ENCODE measurements at regions not wholly inside any gene's neighbourhood (a gene's known extent, or its start where the extent isn't known, plus 50 kb on each side); places are given as distances from the start of the nearest gene placed in this dataset.

- DNase-seq (ENCODE audit: low read depth): no peak
- H3K4me3 ChIP-seq (ENCODE audit: low read depth, low read length): no peak overlapping the region
- no peak for TF ChIP-seq CTCF (IDR thresholded peaks at IDR 0.05; ENCODE audit: insufficient read depth, low read length)
Observed at GRCh38 chr4:156607478-156607857, 364.1 kb downstream of the PDGFC start.

DNA sequence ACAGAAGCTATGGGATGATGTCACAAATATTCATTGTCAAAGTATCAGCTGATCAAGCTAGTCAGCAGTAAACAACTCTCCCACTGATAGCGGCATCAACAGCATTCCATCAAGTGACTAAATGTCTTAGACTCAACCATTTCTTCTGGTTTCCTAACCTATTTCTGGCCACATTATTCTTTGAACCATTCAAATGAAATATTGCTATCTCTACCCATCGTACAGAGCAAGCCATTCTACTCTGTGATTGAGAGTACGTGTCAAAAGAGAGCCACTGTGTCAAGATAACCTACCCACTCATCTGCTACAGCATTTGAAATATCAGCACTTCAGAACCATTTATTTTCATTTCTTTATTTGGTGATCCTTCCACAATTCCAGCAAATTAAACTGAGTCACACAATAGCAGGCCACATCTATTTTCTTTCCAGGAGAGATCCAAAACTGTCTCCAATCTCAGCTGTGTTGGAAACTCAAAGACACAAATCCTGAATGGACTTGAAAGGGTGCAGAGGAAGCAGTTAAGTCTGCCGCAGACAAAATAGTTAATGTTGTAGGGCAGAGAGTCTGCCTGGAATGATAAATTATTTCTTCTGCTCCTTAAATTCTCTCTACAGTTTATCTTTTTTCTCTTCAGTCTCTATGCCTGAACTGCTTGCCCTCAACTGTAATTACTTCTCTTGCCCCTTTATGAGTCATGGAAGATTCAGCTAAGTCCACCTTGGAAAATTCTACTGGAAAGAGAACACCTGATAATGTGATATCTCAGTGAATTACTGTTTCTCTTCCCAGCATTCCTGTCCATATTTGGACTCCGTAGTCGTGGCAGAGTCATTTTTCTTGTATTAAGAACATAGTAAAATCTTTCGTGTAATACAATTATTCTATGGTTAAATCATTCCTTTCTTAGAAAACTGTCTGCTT lies 364.8 kb downstream of the PDGFC start:
- DNase-seq (ENCODE audit: low read depth): peak; percentile 36
- H3K4me3 ChIP-seq (ENCODE audit: low read depth, low read length): no peak overlapping the region
- no peak for TF ChIP-seq CTCF (IDR thresholded peaks at IDR 0.05; ENCODE audit: insufficient read depth, low read length)

GRCh38 chr4:156598138-156598681 lies 373.4 kb downstream of the PDGFC start:
- H3K4me3 ChIP-seq (ENCODE audit: low read depth, low read length): no peak overlapping the region
- TF ChIP-seq CTCF (IDR thresholded peaks at IDR 0.05; ENCODE audit: insufficient read depth, low read length): no peak
- DNase-seq (ENCODE audit: low read depth): no peak

DNA sequence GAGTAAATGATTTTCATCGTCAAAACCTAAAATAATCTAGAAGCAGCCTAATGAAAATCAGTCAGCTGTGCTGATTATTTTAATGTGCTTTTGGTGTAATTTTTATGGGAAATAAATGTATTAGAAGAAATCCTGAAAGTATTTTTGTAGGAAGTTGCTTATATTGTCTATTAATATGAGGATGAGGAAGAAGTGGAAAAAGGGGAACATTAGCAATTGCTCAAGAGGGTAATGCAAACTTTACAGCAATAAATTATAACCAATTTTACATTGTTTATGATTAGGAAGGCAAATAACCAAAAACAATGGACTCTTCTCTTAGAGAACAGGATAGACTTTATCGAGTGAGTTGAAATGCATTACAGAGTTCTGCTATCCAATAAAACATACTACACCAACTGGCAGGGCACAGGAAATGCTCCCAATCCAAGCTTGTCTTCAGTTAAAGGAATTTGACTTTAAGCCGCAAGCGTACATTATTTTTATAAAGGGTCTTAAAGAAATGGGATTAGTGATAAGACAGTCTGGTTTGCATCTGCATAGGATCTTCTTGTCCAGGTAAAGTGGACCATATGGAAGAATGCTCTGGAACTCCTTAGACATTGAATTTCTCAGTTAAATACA lies 374.8 kb downstream of the PDGFC start:
- no peak for TF ChIP-seq CTCF (IDR thresholded peaks at IDR 0.05; ENCODE audit: insufficient read depth, low read length)
- H3K4me3 ChIP-seq (ENCODE audit: low read depth, low read length): no peak overlapping the region
- DNase-seq (ENCODE audit: low read depth): no peak

GRCh38 chr4:156596026-156596425 lies 375.6 kb downstream of the PDGFC start:
- no peak for TF ChIP-seq CTCF (IDR thresholded peaks at IDR 0.05; ENCODE audit: insufficient read depth, low read length)
- DNase-seq (ENCODE audit: low read depth): peak; percentile 60
- no peak overlapping the region for H3K4me3 ChIP-seq (ENCODE audit: low read depth, low read length)

DNA sequence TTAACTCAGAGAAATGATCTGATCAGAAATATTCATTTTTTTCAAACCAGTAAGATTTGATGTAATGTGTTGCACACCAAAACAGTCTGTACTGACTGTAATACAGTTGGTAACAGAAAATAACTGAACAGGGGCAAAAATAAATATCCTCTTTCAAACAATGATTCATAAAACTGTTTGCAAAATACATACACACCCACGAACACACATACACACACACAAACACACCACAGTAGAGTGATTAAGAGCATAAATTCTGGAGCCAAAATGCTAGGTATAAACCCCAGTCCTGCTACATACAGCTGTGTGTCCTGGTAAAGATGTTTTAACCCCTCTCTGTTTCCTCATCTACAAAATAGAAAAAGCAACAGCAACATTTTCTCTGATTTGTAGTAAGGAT lies 376.6 kb downstream of the PDGFC start:
- no peak for TF ChIP-seq CTCF (IDR thresholded peaks at IDR 0.05; ENCODE audit: insufficient read depth, low read length)
- no peak for DNase-seq (ENCODE audit: low read depth)
- no peak overlapping the region for H3K4me3 ChIP-seq (ENCODE audit: low read depth, low read length)
